ENCODE measurements at regions not wholly inside any gene's neighbourhood (a gene's known extent, or its start where the extent isn't known, plus 50 kb on each side); places are given as distances from the start of the nearest gene placed in this dataset.
A peak's percentile ranks its signal among the peaks of the same experiment; 100 is the strongest.
"Not testable (repeated sequence)": the region's sequence is repeated elsewhere in the genome, so short reads cannot be mapped to it uniquely, and the experiment has no call there.

DNA sequence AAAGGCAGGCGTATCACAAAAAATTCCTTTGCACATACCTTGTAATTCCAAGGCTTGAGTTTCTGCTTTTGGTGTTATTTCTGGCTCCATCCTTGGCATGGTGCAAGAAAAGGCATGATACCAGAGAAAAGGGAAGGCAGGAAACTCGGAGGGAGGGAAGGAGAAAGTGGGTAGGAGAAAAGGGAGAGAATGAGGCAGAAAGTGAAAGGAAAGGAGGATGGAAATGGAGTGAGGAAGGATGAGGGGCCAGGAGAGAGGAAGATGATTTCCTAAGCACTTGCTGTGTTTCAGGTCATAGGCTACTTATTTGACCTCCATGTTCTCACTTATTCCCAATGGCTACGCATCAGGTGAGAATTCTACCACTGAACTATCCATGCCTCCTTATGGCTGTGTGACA lies 110.8 kb upstream of the JCAD start:
- DNase-seq (ENCODE audit: low spot score), result no peak

- no peak for DNase-seq (ENCODE audit: low spot score)
Observed at GRCh38 chr10:30169342-30169741, 110.0 kb upstream of the JCAD start.

DNA sequence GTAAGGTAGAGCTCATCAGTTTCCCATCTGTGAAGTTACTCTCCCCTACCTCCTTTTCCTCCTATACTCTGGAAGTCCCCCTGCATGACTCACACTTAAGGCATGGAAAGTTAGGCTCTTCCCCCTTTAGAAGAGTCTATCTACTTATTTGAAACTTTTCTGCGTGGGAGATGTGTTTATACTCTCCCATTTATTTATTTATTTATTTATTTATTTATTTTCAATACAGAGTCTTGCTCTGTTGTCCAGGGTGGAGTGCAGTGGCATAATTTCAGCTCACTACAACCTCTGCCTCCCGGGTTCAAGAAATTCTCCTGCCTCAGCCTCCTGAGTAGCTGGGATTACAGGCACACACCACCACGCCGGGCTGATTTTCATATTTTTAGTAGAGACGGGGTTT lies 107.5 kb upstream of the JCAD start:
- DNase-seq (ENCODE audit: low spot score), result no peak

- DNase-seq (ENCODE audit: low spot score), result not testable (repeated sequence)
Observed at GRCh38 chr10:30163410-30163809, 104.0 kb upstream of the JCAD start.

DNA sequence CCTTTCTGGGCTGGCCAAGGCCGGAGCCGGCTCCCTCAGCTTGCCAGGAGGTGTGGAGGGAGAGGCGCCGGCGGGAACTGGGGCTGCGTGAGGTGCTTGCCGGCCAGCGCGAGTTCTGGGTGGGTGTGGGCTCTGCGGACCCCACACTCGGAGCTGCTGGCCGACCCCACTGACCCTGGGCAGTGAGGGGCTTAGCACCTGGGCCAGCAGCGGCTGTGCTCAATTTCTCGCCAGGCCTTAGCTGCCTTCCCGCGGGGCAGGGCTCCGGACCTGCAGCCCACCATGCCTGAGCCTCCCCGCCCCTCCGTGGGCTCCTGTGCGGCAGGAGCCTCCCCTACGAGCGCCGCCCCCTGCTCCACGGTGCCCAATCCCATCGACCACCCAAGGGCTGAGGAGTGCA lies 103.4 kb upstream of the JCAD start:
- DNase-seq (ENCODE audit: low spot score), result not testable (repeated sequence)

DNA sequence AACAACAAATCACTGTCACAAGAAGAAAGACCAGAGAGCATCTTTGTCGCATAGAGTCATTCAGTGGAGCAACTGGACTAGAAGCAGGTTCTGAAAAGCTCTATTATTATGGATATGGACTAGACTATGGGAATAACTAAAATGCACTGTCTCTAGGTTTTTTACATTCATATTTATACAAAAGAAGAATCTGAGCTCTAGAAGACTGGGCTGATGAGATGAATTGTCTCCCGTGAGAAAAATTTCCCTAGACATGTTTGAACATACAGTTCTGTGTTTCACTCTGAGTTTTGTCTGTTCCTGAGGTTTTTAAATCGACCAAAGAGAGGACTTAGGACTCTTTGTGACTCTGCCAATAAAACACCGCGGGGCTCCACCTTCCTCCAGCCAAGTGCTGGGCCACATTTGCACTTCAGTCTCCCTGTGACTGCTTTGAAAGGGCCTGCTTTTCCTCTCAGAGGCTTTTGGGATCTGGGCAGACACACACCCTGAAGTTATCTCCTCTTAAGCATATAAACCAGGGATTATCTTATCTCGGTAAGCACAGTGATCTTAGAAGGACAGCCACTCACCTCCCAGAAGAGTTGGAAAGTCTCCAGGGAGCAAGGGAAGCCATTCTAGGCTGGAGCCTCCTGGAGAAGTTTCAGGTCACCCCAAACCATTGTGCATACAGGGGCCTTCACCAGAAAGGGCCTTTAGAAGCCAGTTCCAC lies 101.0 kb upstream of the JCAD start:
- peak; percentile 47 for DNase-seq (ENCODE audit: low spot score)

GRCh38 chr10:30159614-30160013 lies 100.2 kb upstream of the JCAD start:
- not testable (repeated sequence) for DNase-seq (ENCODE audit: low spot score)

GRCh38 chr10:30158325-30158960 lies 99.1 kb upstream of the JCAD start:
- no peak for DNase-seq (ENCODE audit: low spot score)

- no peak for DNase-seq (ENCODE audit: low spot score)
Observed at GRCh38 chr10:30155401-30155800, 96.0 kb upstream of the JCAD start.

GRCh38 chr10:30154561-30154960 lies 95.2 kb upstream of the JCAD start:
- DNase-seq (ENCODE audit: low spot score), result no peak

DNA sequence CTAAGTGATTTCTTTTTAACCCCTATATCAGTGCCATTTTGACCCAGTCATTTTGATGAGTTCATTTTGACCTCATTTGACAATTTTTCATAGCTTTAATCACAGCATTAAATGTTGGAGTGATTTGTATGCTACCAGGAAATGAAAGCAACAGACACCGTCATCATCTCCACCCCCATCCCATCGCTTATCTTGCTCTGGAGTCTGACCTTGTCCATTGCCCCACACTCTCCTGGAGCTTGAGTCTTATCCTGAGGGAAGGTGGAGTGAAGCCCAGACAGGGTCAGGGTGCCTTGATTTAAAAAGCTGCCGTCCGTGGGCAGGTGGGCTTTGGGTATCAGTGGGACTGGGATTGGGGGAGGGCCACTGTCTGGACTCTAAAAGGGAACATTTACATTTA lies 94.7 kb upstream of the JCAD start:
- no peak for DNase-seq (ENCODE audit: low spot score)

- peak; percentile 59 for DNase-seq (ENCODE audit: low spot score)
Observed at GRCh38 chr10:30151581-30152389, 92.4 kb upstream of the JCAD start.

GRCh38 chr10:30141423-30141822 lies 82.0 kb upstream of the JCAD start:
- DNase-seq (ENCODE audit: low spot score), result no peak

DNA sequence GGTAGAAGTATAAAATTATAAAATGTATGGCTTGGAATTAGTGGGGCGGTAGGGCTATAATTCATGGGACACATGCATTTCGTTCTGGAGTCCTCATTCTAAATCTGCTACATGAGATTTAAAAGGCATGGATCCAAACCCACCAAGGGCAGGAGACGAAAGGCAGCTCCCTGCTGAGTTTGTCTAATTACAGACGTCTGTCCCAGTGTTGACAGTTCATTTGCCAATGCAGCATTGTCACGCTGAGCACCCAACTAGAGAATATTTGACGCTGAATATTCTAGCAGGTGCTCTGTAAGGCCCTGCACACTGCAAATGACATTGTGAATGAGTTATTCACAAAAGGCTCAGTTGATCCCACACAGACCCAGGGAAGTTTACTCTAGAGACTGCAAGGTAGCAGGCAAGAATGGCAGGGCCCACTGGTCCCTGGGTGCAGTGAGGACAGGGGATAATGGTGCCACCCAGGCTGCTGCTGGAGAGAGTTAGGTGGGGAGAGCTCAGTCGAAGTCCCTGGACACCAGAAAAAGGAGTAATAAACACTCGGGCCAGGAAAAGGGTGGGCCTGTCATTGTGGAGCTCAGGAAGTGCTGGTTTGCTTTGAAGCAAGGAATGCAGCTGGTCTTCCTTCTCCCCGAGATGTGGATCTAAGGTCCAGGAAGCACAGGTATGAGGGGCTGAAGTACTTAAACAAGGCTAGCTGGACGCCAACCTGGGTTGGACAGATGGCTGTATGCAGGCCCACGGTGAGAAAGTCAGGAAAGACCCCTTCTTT lies 75.0 kb upstream of the JCAD start:
- no peak for DNase-seq (ENCODE audit: low spot score)

DNA sequence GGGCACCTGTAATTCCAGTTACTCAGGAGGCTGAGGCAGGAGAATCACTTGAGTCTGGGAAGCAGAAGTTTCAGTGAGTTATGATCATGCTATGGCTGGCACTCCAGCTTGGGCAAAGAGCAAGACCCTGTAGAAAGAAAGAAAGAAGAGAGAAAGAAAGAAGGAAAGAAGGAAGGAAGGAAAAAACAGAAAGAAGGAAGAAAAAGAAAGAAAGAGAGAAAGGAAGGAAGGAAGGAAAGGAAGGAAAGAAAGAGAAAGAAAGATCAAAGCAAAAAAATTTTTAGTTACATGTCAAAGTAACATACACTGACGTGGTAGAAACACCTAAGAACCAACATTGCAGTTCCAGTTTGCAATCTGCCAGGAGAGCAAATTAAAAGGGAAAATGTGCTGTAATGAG lies 73.8 kb upstream of the JCAD start:
- DNase-seq (ENCODE audit: low spot score), result no peak

GRCh38 chr10:30131369-30131768 lies 72.0 kb upstream of the JCAD start:
- not testable (repeated sequence) for DNase-seq (ENCODE audit: low spot score)

DNA sequence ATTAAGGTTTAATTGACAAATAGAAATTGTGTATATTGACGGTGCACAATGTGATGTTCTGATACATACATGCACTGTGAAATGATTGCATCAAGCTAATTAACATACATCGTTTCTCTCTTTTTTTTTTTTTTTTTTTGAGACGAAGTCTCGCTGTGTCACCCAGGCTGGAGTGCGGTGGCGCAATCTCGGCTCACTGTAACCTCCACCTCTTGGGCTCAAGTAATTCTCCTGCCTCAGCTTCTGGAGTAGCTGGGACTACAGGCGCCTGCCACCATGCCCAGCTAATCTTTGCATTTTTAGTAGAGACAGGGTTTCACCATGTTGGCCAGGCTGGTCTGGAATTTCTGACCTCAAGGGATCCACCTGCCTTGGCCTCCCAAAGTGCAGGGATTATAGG lies 69.9 kb upstream of the JCAD start:
- not testable (repeated sequence) for DNase-seq (ENCODE audit: low spot score)

- DNase-seq (ENCODE audit: low spot score), result no peak
Observed at GRCh38 chr10:30127120-30127541, 67.7 kb upstream of the JCAD start.

DNA sequence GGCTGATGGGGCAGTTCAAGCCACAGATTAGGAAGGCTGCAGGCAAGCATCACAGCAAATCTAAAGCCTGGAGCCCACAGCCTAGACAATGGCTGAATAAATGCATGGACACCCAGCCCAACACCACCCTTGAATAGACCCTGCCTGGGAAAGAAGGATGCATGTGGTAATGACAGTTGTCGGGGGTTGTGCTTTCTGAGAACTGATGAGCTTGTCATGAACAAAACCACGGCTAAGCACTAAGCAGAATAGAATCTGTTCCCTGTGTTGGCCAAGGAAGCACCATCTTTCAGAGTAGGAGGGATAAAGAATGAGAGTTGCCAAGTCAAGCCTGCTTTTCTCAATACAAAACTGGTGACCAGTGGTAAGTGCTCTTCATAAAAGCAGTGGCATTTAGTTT lies 66.1 kb upstream of the JCAD start:
- DNase-seq (ENCODE audit: low spot score), result no peak

- no peak for DNase-seq (ENCODE audit: low spot score)
Observed at GRCh38 chr10:30124704-30125103, 65.3 kb upstream of the JCAD start.

- DNase-seq (ENCODE audit: low spot score), result no peak
Observed at GRCh38 chr10:30121401-30121800, 62.0 kb upstream of the JCAD start.

DNA sequence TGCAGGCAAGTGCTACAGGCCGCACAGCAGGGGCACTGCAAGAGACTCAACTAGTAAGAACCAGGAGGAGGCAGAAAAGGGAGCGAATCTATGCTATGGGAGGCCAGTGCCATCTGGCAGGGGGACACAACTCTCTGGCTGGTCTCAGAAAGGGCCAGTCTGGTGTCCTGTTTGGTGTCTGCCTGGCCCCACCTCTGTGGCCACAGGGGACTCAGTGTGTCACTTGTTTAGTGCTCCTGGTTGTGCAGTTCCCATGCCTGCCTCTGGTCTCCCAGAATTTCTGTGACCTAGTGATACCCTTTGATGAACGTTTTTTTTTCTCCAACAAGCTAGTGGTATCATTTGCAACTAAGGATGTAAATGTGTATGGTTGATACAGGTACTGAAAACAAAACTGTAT lies 59.2 kb upstream of the JCAD start:
- no peak for DNase-seq (ENCODE audit: low spot score)
